HFFc6 (cell line): ENCODE measurements at regions not wholly inside any gene's neighbourhood (a gene's known extent, or its start where the extent isn't known, plus 50 kb on each side); places are given as distances from the start of the nearest gene placed in this dataset.

Source experiments
- DNase-seq: peaks from one replicate; pipeline ENCODE4 v3.0.0-alpha.2; 2018
- H3K27ac Mint-ChIP-seq: 2 replicates; pipeline ENCODE4 v1.8.0; 2020; ENCODE audit warnings: mild to moderate bottlenecking, mixed read lengths
- H3K27me3 Mint-ChIP-seq: 2 replicates; pipeline ENCODE4 v1.8.0; 2021; ENCODE audit warnings: mild to moderate bottlenecking, moderate library complexity, mixed read lengths; ENCODE audit not compliant: insufficient read depth
- H3K36me3 Mint-ChIP-seq: 2 replicates; pipeline ENCODE4 v1.8.0; 2021; ENCODE audit warnings: low read depth, mixed read lengths
- H3K4me1 Mint-ChIP-seq: 2 replicates; pipeline ENCODE4 v1.8.0; 2020; ENCODE audit warnings: low read depth, mixed read lengths
- H3K4me3 Mint-ChIP-seq: 2 replicates; pipeline ENCODE4 v1.8.0; 2020; ENCODE audit warnings: mild to moderate bottlenecking, moderate library complexity, mixed read lengths
- H3K9me3 Mint-ChIP-seq: 2 replicates; pipeline ENCODE4 v1.8.0; 2020; ENCODE audit warnings: mild to moderate bottlenecking, mixed read lengths
- TF ChIP-seq, protein P1 (sequence below): fragments of 200-600 bp; sonication (generic); IDR thresholded peaks from 2 replicates; pipeline ENCODE4 v1.5.0; 2021; ENCODE audit warnings: antibody characterized with exemption, mild to moderate bottlenecking

DNA sequence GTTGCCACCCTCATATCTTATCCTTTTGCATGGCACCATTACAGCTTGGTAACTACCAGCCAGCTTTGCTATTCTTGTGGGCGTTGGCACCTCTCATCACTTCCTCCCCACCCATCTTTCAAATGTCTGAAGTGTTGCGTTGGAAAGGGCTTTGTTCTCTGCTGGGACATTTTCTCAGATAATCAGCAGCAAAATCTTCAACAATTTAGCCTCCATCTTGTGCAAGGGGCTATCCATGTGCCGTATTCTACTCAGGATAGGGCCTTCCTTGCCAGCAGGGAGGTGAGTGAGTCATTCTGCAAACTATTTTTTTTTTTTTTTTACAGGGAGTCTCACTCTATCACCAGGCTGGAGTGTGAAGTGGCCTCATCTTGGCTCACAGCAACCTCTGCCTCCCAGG lies 62.1 kb upstream of the NUDT12 start:
- Mint-ChIP-seq H3K4me1 (no peaks in the 10 kb centered on the region), H3K27me3 (peaks cover 2% of the 10 kb centered on the region; the same call in 1 of the 2 replicates), H3K9me3 (no peaks in the 10 kb centered on the region), H3K36me3 (no peaks in the 10 kb centered on the region), H3K27ac (no peak overlapping the region), H3K4me3 (no peak overlapping the region)
- TF ChIP-seq, protein P1, sequence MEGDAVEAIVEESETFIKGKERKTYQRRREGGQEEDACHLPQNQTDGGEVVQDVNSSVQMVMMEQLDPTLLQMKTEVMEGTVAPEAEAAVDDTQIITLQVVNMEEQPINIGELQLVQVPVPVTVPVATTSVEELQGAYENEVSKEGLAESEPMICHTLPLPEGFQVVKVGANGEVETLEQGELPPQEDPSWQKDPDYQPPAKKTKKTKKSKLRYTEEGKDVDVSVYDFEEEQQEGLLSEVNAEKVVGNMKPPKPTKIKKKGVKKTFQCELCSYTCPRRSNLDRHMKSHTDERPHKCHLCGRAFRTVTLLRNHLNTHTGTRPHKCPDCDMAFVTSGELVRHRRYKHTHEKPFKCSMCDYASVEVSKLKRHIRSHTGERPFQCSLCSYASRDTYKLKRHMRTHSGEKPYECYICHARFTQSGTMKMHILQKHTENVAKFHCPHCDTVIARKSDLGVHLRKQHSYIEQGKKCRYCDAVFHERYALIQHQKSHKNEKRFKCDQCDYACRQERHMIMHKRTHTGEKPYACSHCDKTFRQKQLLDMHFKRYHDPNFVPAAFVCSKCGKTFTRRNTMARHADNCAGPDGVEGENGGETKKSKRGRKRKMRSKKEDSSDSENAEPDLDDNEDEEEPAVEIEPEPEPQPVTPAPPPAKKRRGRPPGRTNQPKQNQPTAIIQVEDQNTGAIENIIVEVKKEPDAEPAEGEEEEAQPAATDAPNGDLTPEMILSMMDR = no peak
- DNase-seq = no peak

DNA sequence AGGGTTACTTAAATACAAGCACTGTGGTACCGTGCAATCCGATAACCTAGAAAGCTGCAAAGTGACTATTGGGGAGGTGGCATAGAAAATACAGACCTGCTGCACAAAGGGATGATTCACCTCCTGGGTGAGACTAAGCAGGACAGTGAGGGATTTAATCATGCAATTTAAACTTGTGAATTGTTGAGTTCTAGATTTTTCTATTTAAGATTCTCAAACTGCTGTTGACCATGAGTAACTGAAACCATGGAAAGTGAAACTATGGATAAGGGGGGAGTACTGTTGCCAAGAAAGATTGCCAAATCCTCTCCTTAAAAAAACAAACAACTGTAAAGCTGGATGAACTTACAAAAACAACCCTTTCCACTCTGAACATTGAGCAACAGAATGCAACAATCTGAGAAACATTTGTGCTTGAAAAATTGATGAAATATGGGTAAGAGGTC lies 61.5 kb upstream of the NUDT12 start:
- Mint-ChIP-seq H3K36me3 (no peaks in the 10 kb centered on the region), H3K27ac (no peak overlapping the region), H3K4me3 (no peak overlapping the region), H3K9me3 (no peaks in the 10 kb centered on the region), H3K4me1 (no peaks in the 10 kb centered on the region), H3K27me3 (peaks cover 2% of the 10 kb centered on the region; the same call in 1 of the 2 replicates)
- TF ChIP-seq, protein P1 = no peak
- DNase-seq = no peak

DNA sequence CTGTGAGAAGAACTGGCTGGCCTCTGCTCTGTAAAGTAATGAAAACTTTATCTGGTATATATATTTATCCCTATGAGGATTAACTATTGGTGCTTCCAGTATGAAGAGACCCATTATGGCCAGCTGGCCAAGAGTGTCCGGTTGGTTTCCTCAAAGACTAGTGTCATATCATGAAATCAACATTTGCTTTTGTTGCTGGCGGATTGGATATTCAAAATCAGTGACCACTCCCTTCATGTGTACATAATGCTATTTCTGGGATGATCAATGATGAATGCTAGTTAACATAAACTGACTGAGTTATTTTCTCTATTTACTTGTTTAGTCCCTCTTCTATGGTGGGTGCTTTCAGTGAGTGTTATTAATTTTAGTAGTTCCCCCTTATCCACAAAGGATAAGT lies 60.8 kb upstream of the NUDT12 start:
- Mint-ChIP-seq H3K36me3 (no peaks in the 10 kb centered on the region), H3K27me3 (peaks cover 2% of the 10 kb centered on the region; the same call in 1 of the 2 replicates), H3K4me3 (no peak overlapping the region), H3K4me1 (no peaks in the 10 kb centered on the region), H3K27ac (no peak overlapping the region), H3K9me3 (no peaks in the 10 kb centered on the region)
- TF ChIP-seq, protein P1 = no peak
- DNase-seq = no peak

DNA sequence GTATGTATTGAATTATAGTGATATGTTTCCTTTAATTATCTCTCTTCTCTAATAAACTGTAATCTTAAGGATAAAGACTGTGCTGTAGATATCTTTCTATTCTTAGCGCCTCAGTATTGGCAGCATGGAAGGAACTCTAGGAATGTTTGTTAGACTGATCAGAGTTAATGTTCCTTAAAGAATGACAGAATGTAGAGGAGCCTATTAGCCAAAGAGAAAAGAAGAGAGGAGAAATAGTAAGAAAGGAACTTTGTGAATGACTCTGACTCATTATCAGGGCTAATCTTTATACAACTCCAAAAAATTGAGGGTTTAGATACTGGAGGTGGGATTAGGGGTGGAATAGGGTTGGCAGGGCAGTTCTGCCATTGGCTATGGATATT lies 59.0 kb upstream of the NUDT12 start:
- no peak for DNase-seq
- Mint-ChIP-seq H3K4me3 (no peak overlapping the region), H3K27me3 (no peaks in the 10 kb centered on the region), H3K4me1 (no peaks in the 10 kb centered on the region), H3K36me3 (no peaks in the 10 kb centered on the region), H3K27ac (no peak overlapping the region), H3K9me3 (no peaks in the 10 kb centered on the region)
- TF ChIP-seq, protein P1 = no peak

DNA sequence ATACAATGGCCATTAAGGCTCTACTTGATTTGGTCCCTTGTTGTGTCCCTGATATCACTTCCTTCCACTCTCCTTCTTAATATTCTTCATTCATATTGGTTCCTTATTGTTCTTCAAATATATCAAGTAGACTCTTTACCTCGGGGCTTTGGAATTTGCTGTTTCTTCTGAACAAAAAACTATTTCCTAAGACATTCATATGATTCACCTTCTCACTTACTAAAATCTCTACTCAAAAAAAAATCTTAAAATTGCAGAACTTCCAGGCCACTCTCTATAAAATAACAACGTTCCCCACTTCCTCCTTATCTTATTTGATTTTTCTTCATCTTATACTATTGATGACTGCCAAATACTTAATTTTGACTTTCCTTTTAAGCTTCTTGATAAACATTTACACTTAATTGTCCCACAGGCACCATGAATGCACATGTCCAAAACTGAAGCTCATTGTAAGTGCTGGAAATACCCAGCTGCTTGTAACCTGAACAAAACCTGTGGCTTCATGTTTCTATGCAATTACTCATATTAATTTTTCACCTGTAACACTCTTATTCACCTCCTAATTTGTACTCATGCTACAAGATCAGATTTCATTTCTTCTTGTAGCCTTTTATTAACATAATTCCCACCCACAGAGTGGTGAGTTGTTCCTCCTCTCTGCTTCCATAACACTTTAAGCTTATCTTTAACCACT lies 58.4 kb upstream of the NUDT12 start:
- Mint-ChIP-seq H3K4me1 (no peaks in the 10 kb centered on the region), H3K4me3 (no peak overlapping the region), H3K27ac (no peak overlapping the region), H3K27me3 (no peaks in the 10 kb centered on the region), H3K9me3 (no peaks in the 10 kb centered on the region), H3K36me3 (no peaks in the 10 kb centered on the region)
- TF ChIP-seq, protein P1 = no peak
- no peak for DNase-seq
